ENCODE measurements at regions not wholly inside any gene's neighbourhood (a gene's known extent, or its start where the extent isn't known, plus 50 kb on each side); places are given as distances from the start of the nearest gene placed in this dataset.
"Not testable (repeated sequence)": the region's sequence is repeated elsewhere in the genome, so short reads cannot be mapped to it uniquely, and the experiment has no call there.

- no peaks in the 10 kb centered on the region for H3K36me3 ChIP-seq (ENCODE audit: control insufficient read depth in 2 of 2, extremely low read depth in 1 of 2, insufficient read depth in 2 of 2, low read length in 2 of 2)
- H3K79me2 ChIP-seq (ENCODE audit: control insufficient read depth, insufficient read depth, low read length) = no peaks in the 10 kb centered on the region
- dilution Hi-C loops (cut with MboI; ENCODE audit: extremely low pct_ligation_motif_present, low sequenced_read_pairs) = no loop called here
- H3K4me1 ChIP-seq (ENCODE audit: control insufficient read depth, extremely low read depth, insufficient read depth, low read length) = no peaks in the 10 kb centered on the region
- H3K4me3 ChIP-seq (ENCODE audit: control insufficient read depth in 2 of 3, extremely low read depth in 1 of 3, insufficient read depth in 2 of 3, low read depth in 1 of 3, low read length in 3 of 3) = no peak overlapping the region
- DNase-seq (ENCODE audit: low read depth, low spot score) (no peak), FAIRE-seq (no peak)
- H2AFZ ChIP-seq (ENCODE audit: control insufficient read depth, low read length) = no peak overlapping the region
- no peak overlapping the region for H3K9ac ChIP-seq (ENCODE audit: control insufficient read depth, extremely low read depth, insufficient read depth, low read length)
- H3K27ac ChIP-seq (ENCODE audit: control insufficient read depth, insufficient read depth, low read length) = no peak overlapping the region
- no peaks in the 10 kb centered on the region for H3K27me3 ChIP-seq (ENCODE audit: control insufficient read depth, extremely low read depth, insufficient read depth, low read length)
- H3K9me1 ChIP-seq (ENCODE audit: control insufficient read depth, extremely low read depth, insufficient read depth, low read length) = no peaks in the 10 kb centered on the region
- H3K9me3 ChIP-seq (ENCODE audit: control insufficient read depth, low read depth, low read length) = no peaks in the 10 kb centered on the region
- TF ChIP-seq EZH2 (IDR thresholded peaks at IDR 0.05; ENCODE audit: low read length) (no peak), CTCF (optimal IDR thresholded peaks at IDR 0.05 in 1 of 3, IDR thresholded peaks at IDR 0.05 in 1 of 3, conservative IDR thresholded peaks at IDR 0.05 in 1 of 3; ENCODE audit: extremely low read depth in 1 of 3, insufficient read depth in 2 of 3, low read length in 3 of 3) (no peak)
- H3K4me2 ChIP-seq (ENCODE audit: control insufficient read depth, extremely low read depth, insufficient read depth, low read depth, low read length) = no peak overlapping the region
- H4K20me1 ChIP-seq (ENCODE audit: control insufficient read depth, extremely low read depth, insufficient read depth, low read length) = no peaks in the 10 kb centered on the region
These were observed 191.1 kb upstream of the LHX8 start for GRCh38 chr1:74943046-74943445.

- Histone ChIP-seq H3K9me1 (ENCODE audit: control insufficient read depth, extremely low read depth, insufficient read depth, low read length) (no peaks in the 10 kb centered on the region), H3K36me3 (ENCODE audit: control insufficient read depth in 2 of 2, extremely low read depth in 1 of 2, insufficient read depth in 2 of 2, low read length in 2 of 2) (no peaks in the 10 kb centered on the region), H3K79me2 (ENCODE audit: control insufficient read depth, insufficient read depth, low read length) (no peaks in the 10 kb centered on the region), H3K4me1 (ENCODE audit: control insufficient read depth, extremely low read depth, insufficient read depth, low read length) (no peaks in the 10 kb centered on the region), H3K9me3 (ENCODE audit: control insufficient read depth, low read depth, low read length) (no peaks in the 10 kb centered on the region), H3K4me3 (ENCODE audit: control insufficient read depth in 2 of 3, extremely low read depth in 1 of 3, insufficient read depth in 2 of 3, low read depth in 1 of 3, low read length in 3 of 3) (no peak overlapping the region), H3K27me3 (ENCODE audit: control insufficient read depth, extremely low read depth, insufficient read depth, low read length) (no peaks in the 10 kb centered on the region), H3K9ac (ENCODE audit: control insufficient read depth, extremely low read depth, insufficient read depth, low read length) (no peak overlapping the region), H4K20me1 (ENCODE audit: control insufficient read depth, extremely low read depth, insufficient read depth, low read length) (no peaks in the 10 kb centered on the region), H3K27ac (ENCODE audit: control insufficient read depth, insufficient read depth, low read length) (no peak overlapping the region), H2AFZ (ENCODE audit: control insufficient read depth, low read length) (no peak overlapping the region), H3K4me2 (ENCODE audit: control insufficient read depth, extremely low read depth, insufficient read depth, low read depth, low read length) (no peak overlapping the region)
- dilution Hi-C loops (cut with MboI; ENCODE audit: extremely low pct_ligation_motif_present, low sequenced_read_pairs) = no loop called here
- FAIRE-seq (no peak), DNase-seq (ENCODE audit: low read depth, low spot score) (no peak)
- TF ChIP-seq CTCF (optimal IDR thresholded peaks at IDR 0.05 in 1 of 3, IDR thresholded peaks at IDR 0.05 in 1 of 3, conservative IDR thresholded peaks at IDR 0.05 in 1 of 3; ENCODE audit: extremely low read depth in 1 of 3, insufficient read depth in 2 of 3, low read length in 3 of 3) (no peak), EZH2 (IDR thresholded peaks at IDR 0.05; ENCODE audit: low read length) (no peak)
These were observed 187.8 kb upstream of the LHX8 start for GRCh38 chr1:74946388-74946787.

GRCh38 chr1:74949348-74949747 is 184.8 kb upstream of the LHX8 start:
- H3K9me1 ChIP-seq (ENCODE audit: control insufficient read depth, extremely low read depth, insufficient read depth, low read length); H4K20me1 ChIP-seq (ENCODE audit: control insufficient read depth, extremely low read depth, insufficient read depth, low read length); H3K9ac ChIP-seq (ENCODE audit: control insufficient read depth, extremely low read depth, insufficient read depth, low read length); dilution Hi-C loops (cut with MboI; ENCODE audit: extremely low pct_ligation_motif_present, low sequenced_read_pairs); H3K4me1 ChIP-seq (ENCODE audit: control insufficient read depth, extremely low read depth, insufficient read depth, low read length); H3K27me3 ChIP-seq (ENCODE audit: control insufficient read depth, extremely low read depth, insufficient read depth, low read length); H3K4me2 ChIP-seq (ENCODE audit: control insufficient read depth, extremely low read depth, insufficient read depth, low read depth, low read length); H3K27ac ChIP-seq (ENCODE audit: control insufficient read depth, insufficient read depth, low read length); H3K4me3 ChIP-seq (ENCODE audit: control insufficient read depth in 2 of 3, extremely low read depth in 1 of 3, insufficient read depth in 2 of 3, low read depth in 1 of 3, low read length in 3 of 3); H3K79me2 ChIP-seq (ENCODE audit: control insufficient read depth, insufficient read depth, low read length); FAIRE-seq; H3K36me3 ChIP-seq (ENCODE audit: control insufficient read depth in 2 of 2, extremely low read depth in 1 of 2, insufficient read depth in 2 of 2, low read length in 2 of 2); H2AFZ ChIP-seq (ENCODE audit: control insufficient read depth, low read length); H3K9me3 ChIP-seq (ENCODE audit: control insufficient read depth, low read depth, low read length); DNase-seq (ENCODE audit: low read depth, low spot score): not testable (repeated sequence)

- H3K9ac ChIP-seq (ENCODE audit: control insufficient read depth, extremely low read depth, insufficient read depth, low read length); FAIRE-seq; H4K20me1 ChIP-seq (ENCODE audit: control insufficient read depth, extremely low read depth, insufficient read depth, low read length); H3K79me2 ChIP-seq (ENCODE audit: control insufficient read depth, insufficient read depth, low read length); dilution Hi-C loops (cut with MboI; ENCODE audit: extremely low pct_ligation_motif_present, low sequenced_read_pairs); H3K27me3 ChIP-seq (ENCODE audit: control insufficient read depth, extremely low read depth, insufficient read depth, low read length); H3K9me1 ChIP-seq (ENCODE audit: control insufficient read depth, extremely low read depth, insufficient read depth, low read length); H3K36me3 ChIP-seq (ENCODE audit: control insufficient read depth in 2 of 2, extremely low read depth in 1 of 2, insufficient read depth in 2 of 2, low read length in 2 of 2); H3K9me3 ChIP-seq (ENCODE audit: control insufficient read depth, low read depth, low read length); H3K4me3 ChIP-seq (ENCODE audit: control insufficient read depth in 2 of 3, extremely low read depth in 1 of 3, insufficient read depth in 2 of 3, low read depth in 1 of 3, low read length in 3 of 3); H3K4me1 ChIP-seq (ENCODE audit: control insufficient read depth, extremely low read depth, insufficient read depth, low read length); DNase-seq (ENCODE audit: low read depth, low spot score); H3K27ac ChIP-seq (ENCODE audit: control insufficient read depth, insufficient read depth, low read length); H2AFZ ChIP-seq (ENCODE audit: control insufficient read depth, low read length); H3K4me2 ChIP-seq (ENCODE audit: control insufficient read depth, extremely low read depth, insufficient read depth, low read depth, low read length): not testable (repeated sequence)
These were observed 182.2 kb upstream of the LHX8 start for GRCh38 chr1:74951981-74952380.
